ENCODE measurements at regions not wholly inside any gene's neighbourhood (a gene's known extent, or its start where the extent isn't known, plus 50 kb on each side); places are given as distances from the start of the nearest gene placed in this dataset.

DNA sequence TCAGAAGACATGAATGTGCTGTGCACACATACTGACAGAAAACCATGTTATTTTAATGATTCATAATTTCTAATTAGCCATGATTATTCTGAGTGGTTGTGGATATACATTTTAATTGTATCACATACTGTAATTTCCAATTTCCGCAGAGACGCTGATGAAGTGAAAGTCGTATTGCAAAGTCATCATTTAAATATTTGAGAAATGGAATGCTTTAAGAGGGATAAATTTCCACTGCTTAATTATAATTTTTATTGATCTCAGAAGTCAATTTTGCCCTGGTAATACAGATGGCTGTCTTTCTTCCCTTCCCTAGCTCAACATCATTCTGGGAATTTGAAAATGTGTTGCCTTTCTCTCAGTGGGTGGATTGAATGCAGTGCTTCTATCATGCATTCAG, 819.3 kb downstream of the ROBO2 start:
- no peak for DNase-seq (ENCODE audit: low read depth)

DNA sequence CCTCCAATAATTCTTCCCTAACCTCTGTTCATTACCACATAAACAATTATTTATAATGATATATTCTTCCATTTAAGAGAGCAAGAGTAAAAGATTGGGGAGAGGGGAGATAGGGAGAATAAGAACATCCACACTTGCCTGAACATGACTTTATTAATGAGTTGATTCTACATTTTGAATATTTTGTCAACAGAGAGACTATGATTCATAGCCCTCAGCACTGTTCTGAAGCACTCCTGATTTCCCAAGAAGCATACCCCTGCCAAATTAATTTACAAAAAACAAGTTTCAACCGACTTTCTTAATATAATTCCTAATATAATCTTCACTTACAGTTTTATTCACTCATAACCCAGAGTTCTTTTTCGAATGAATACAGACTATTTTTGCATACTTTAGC, 828.8 kb downstream of the ROBO2 start:
- DNase-seq (ENCODE audit: low read depth), result no peak

GRCh38 chr3:77869423-77869822, 829.5 kb downstream of the ROBO2 start:
- DNase-seq (ENCODE audit: low read depth), result no peak

- DNase-seq (ENCODE audit: low read depth), result no peak
Observed at GRCh38 chr3:77871436-77871835, 831.5 kb downstream of the ROBO2 start.

DNA sequence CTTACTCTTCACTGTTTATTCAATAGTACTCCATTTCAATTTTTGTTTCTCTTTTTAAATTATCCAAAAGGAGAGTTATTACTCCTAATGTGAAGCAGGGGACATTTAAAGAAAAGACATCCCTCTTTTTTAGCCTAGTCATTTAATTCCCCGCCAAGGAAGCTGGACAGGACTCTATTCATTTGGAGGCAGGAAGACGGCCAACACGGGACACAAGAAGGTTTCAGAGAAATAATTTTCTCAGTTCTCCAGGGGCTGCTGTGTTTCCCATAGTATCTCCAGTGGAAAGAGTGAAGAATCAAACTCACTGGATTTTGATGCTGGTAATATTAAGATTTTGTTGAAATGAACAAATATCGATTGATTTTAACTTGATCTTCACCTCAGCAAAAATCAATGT, 833.7 kb downstream of the ROBO2 start:
- peak; percentile 20 for DNase-seq (ENCODE audit: low read depth)

GRCh38 chr3:77885381-77885780, 845.5 kb downstream of the ROBO2 start:
- DNase-seq (ENCODE audit: low read depth), result no peak

DNA sequence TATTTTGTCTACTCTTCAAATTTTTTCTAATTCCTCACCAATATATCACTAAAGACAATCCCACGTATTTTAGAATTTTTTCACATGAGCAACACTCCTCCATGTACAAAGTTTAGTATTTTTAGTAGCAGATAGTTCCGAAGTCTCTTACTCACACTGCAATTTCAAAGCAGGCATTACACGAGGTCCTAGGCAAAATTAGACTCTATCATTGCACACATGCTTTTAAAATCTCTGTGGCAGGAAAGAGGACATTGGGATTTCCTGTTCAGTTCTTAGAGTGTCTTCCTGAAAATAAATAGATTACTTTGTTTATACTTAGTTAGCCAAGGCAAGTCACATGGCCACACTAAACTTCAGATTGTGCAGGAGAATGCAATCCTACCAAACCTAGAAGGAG, 847.7 kb downstream of the ROBO2 start:
- no peak for DNase-seq (ENCODE audit: low read depth)

GRCh38 chr3:77889616-77890015, 849.7 kb downstream of the ROBO2 start:
- no peak for DNase-seq (ENCODE audit: low read depth)

DNA sequence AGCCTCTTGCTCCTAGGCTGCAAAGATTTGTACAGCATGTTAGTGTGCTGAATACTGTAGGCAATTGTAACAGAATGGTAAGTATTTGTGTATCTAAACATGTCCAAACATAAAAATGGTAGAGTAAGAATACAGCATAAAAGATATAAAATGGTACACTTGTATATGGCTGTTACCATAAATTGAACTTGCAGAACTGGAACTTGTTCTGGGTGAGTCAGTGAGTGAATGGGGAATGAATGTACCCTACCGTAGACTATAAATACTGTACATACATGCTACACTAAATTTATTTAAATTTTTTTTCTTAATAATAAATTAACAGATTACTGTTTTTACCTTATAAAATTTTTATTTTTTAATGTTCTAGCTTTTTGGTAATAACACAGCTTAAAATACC, 858.7 kb downstream of the ROBO2 start:
- no peak for DNase-seq (ENCODE audit: low read depth)

DNA sequence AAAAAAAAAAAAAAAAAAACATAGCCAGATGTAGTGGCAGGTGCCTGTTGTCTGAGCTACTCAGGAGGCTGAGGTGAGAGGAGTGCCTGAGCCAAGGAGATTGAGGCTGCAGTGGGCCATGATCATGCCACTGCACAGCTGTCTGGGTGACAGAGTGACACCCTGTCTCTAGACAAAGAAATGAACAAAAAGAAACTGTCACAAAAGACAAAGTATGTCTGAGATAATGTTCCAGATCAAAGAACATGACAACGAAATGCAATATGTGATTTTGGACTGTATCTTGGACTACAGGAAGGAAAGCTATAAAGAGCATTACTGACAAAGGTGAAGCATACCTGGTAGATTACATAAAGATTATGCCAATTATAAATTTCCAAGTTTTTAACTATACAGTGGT, 862.8 kb downstream of the ROBO2 start:
- DNase-seq (ENCODE audit: low read depth), result no peak

DNA sequence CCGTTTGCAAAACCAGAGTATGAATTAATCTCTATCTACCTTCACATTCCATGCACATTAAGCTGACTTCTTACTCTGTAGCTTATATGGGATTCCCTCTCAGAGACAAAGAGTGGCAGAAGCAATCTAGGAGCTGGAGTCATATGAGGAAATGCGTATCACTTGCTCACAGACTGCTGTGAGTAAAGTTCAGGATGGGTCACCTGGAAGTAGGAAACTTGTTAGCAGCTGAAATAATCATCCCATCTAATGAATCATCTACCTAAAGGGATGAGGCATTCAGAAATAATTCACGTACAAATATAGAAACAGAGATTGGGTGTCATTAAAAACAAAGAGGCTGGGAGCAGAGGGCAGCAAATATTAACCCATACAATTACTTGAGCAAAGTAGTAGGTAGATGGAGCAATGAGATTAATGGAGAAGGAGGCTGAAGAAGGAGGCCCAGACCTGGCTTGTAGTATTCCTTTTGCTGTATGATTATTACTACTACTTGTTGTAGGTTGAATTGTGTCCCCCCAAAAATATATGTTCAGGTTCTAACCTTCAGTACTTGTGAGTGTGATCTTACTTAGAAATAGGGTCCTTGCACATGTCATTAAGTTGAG, 866.3 kb downstream of the ROBO2 start:
- DNase-seq (ENCODE audit: low read depth), result no peak

- DNase-seq (ENCODE audit: low read depth), result no peak
Observed at GRCh38 chr3:77913524-77914174, 873.8 kb downstream of the ROBO2 start.

- DNase-seq (ENCODE audit: low read depth), result no peak
Observed at GRCh38 chr3:77915336-77915735, 875.4 kb downstream of the ROBO2 start.

- DNase-seq (ENCODE audit: low read depth), result no peak
Observed at GRCh38 chr3:77917225-77917624, 877.3 kb downstream of the ROBO2 start.

DNA sequence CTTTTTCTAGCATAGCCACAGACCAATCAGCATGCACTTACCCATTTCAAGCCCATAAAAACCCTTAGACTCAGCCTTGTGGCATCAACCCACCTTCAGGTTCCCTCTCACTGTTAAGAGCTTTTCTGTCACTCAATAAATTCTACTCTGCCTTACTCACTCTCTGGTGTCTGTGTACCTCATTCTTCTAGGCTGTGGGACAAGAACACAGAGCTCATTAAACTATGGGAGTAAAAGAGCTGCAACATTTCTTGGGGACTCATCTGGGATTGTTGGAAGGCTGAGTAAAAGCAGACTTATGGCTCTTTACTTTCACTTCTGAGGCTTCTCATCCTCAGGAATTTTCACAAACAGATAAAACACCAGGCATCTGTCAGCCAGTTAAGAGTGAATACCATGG, 879.3 kb downstream of the ROBO2 start:
- no peak for DNase-seq (ENCODE audit: low read depth)

GRCh38 chr3:77931255-77932009, 891.5 kb downstream of the ROBO2 start:
- peak; percentile 6 for DNase-seq (ENCODE audit: low read depth)

GRCh38 chr3:77932926-77933325, 893.0 kb downstream of the ROBO2 start:
- no peak for DNase-seq (ENCODE audit: low read depth)

DNA sequence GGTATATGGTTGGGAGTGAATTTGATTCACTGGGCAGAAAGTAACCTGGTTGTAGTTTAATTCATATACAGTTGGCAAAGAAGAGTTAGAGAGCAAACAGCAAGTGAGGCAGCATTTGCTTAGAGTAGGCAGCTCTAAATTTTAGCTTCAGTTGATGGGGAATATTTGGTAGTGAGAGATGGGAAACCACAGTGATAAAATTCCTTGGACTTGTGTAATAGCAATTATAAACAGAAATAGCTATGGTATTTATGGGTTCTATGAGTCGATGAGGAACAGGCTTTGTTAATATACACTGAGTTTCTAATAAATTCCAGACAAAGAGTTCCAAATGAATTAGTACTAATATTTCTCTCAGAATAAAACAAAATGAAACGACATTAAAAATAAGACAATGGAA, 894.0 kb downstream of the ROBO2 start:
- DNase-seq (ENCODE audit: low read depth), result no peak

GRCh38 chr3:77935418-77935817, 895.5 kb downstream of the ROBO2 start:
- no peak for DNase-seq (ENCODE audit: low read depth)

DNA sequence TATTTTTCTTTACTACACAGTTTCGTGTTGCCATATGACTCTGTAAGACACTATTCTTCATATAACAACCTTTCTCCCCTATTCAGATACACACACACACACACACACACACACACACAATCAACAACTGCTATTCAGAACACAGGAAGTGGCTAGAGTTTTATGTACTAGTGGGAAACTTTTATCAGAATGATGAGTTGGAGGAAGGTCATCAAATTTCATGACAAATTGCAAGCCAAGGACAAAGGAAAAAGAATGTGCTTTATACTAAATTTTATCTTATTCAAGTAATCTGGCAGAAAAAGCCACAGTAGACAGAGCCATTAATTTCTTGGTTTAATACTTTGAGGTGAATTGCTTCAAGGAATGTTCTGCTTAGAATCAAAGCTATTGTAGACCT, 899.8 kb downstream of the ROBO2 start:
- DNase-seq (ENCODE audit: low read depth), result no peak

- no peak for DNase-seq (ENCODE audit: low read depth)
Observed at GRCh38 chr3:77943598-77943997, 903.7 kb downstream of the ROBO2 start.

GRCh38 chr3:77945320-77945719, 905.4 kb downstream of the ROBO2 start:
- DNase-seq (ENCODE audit: low read depth), result no peak

DNA sequence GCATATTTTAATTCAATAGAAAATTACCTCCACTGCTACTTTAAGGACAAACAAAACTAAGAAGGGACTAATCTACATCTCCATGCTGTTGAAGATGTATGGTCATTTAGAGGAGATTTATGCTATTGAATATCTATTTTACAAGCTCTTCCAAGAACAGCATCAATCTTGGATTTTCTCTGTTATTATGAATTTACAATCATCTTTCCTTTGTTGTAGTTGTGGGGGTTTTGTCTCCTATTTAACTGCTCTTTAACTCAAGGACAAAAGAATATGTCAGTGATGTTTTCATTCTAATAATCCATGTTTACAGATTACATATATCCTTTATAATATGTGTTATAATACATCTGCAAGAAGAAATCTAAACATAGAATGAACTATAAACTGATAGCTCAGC, 907.8 kb downstream of the ROBO2 start:
- DNase-seq (ENCODE audit: low read depth), result no peak
